A673 (cell line): ENCODE measurements at regions not wholly inside any gene's neighbourhood (a gene's known extent, or its start where the extent isn't known, plus 50 kb on each side); places are given as distances from the start of the nearest gene placed in this dataset.

Source experiments
- CTCF ChIP-seq: fragments of 300-800, 200-600 bp; sonication (generic); conservative IDR thresholded peaks from 2 replicates; pipeline ENCODE4 v1.5.1; 2017; ENCODE audit warnings: low read depth, mild to moderate bottlenecking, antibody characterized with exemption, low read length, moderate library complexity, mixed read lengths
- EZH2 ChIP-seq: fragments of 200-600 bp; sonication (generic); IDR thresholded peaks from 2 replicates; pipeline ENCODE4 v1.6.1; 2017; ENCODE audit warnings: borderline replicate concordance, low read depth, mild to moderate bottlenecking, mixed read lengths, antibody characterized with exemption, low read length; ENCODE audit not compliant: poor library complexity, severe bottlenecking

- TF ChIP-seq EZH2 (no peak), CTCF (no peak)
Measured at GRCh38 chr2:2636813-2637212, 305.7 kb upstream of the MYT1L start.
